Vagina (tissue), 2 donors: ENCODE measurements at regions not wholly inside any gene's neighbourhood (a gene's known extent, or its start where the extent isn't known, plus 50 kb on each side); places are given as distances from the start of the nearest gene placed in this dataset.

ENCODE experiments used
- DNase-seq, 2 donors: peaks; one replicate each; pipeline ENCODE4 v3.0.0-alpha.2; 2017; ENCODE audit errors: extremely low spot score in 2 of 2
- H3K27ac ChIP-seq: fragments of 200-600 bp; sonication (generic); one replicate; pipeline ENCODE4 v1.5.1; 2019
- H3K27me3 ChIP-seq: fragments of 200-600 bp; sonication (generic); one replicate; pipeline ENCODE4 v1.5.1; 2019
- H3K36me3 ChIP-seq, 2 donors: fragments of 200-600 bp; sonication (generic); one replicate each; pipeline ENCODE4 v1.5.1; 2017 to 2019
- H3K4me1 ChIP-seq: fragments of 200-600 bp; sonication (generic); one replicate; pipeline ENCODE4 v1.5.1; 2019
- H3K4me3 ChIP-seq, 2 donors: fragments of 200-600 bp; sonication (generic); 1 replicate in 1 of 2; 2 replicates in 1 of 2; pipeline ENCODE4 v1.5.1; 2016 to 2019
- H3K9me3 ChIP-seq: fragments of 200-600 bp; sonication (generic); one replicate; pipeline ENCODE4 v1.5.1; 2019
- CTCF ChIP-seq, 3 experiments: fragments of 450-650 bp in 2 of 3; fragments of 200-600 bp in 1 of 3; sonication (generic) in 1 of 3; IDR thresholded peaks; one replicate each; pipeline ENCODE4 v1.5.1; 2017 to 2019; ENCODE audit warnings: antibody characterized with exemption in 3 of 3, mild to moderate bottlenecking in 2 of 3, moderate library complexity in 2 of 3
- POLR2A ChIP-seq, 2 donors: fragments of 450-650 bp; IDR thresholded peaks; one replicate each; pipeline ENCODE4 v1.6.1; 2017; ENCODE audit warnings: antibody characterized with exemption in 2 of 2, mild to moderate bottlenecking in 2 of 2, moderate library complexity in 2 of 2
- POLR2AphosphoS5 ChIP-seq, 2 donors: sonication (generic); formaldehyde crosslinking; IDR thresholded peaks; one replicate each; pipeline ENCODE4 v1.9.0; 2017; ENCODE audit warnings: antibody characterized with exemption in 2 of 2, mild to moderate bottlenecking in 2 of 2, low read depth in 1 of 2; ENCODE audit not compliant: insufficient read depth in 1 of 2
- intact Hi-C: fragments of 100-400 bp; cut with DNase I; formaldehyde crosslinking; loops from one replicate; pipeline ENCODE4 v1.15.1; 2023

- Histone ChIP-seq H3K4me3 (no peak overlapping the region), H3K27ac (no peak overlapping the region), H3K36me3 (no peaks in the 10 kb centered on the region), H3K9me3 (no peaks in the 10 kb centered on the region), H3K4me1 (no peaks in the 10 kb centered on the region), H3K27me3 (no peaks in the 10 kb centered on the region)
- DNase-seq = no peak
- TF ChIP-seq POLR2A (IDR thresholded peaks at IDR 0.05) = no peak
- no peak for TF ChIP-seq CTCF (IDR thresholded peaks at IDR 0.05)
- TF ChIP-seq POLR2AphosphoS5 (IDR thresholded peaks at IDR 0.05; ENCODE audit: insufficient read depth in 1 of 2, low read depth in 1 of 2) = no peak
- intact Hi-C loops = no loop called here
These were observed 168.9 kb upstream of the HMCN1 start for GRCh38 chr1:185565302-185565701.

- H3K27ac ChIP-seq = no peak overlapping the region
- intact Hi-C loops = no loop called here
- H3K36me3 ChIP-seq = no peaks in the 10 kb centered on the region
- no peaks in the 10 kb centered on the region for H3K27me3 ChIP-seq
- no peak for TF ChIP-seq CTCF (IDR thresholded peaks at IDR 0.05)
- no peak for TF ChIP-seq POLR2AphosphoS5 (IDR thresholded peaks at IDR 0.05; ENCODE audit: insufficient read depth in 1 of 2, low read depth in 1 of 2)
- TF ChIP-seq POLR2A (IDR thresholded peaks at IDR 0.05) = no peak
- no peak overlapping the region for H3K4me3 ChIP-seq
- H3K9me3 ChIP-seq = no peaks in the 10 kb centered on the region
- DNase-seq = no peak
- H3K4me1 ChIP-seq = no peaks in the 10 kb centered on the region
These were observed 169.4 kb upstream of the HMCN1 start for GRCh38 chr1:185564816-185565215.

GRCh38 chr1:185562461-185563359, 171.5 kb upstream of the HMCN1 start:
- no peak for TF ChIP-seq POLR2A (IDR thresholded peaks at IDR 0.05)
- TF ChIP-seq CTCF (IDR thresholded peaks at IDR 0.05) = no peak
- TF ChIP-seq POLR2AphosphoS5 (IDR thresholded peaks at IDR 0.05; ENCODE audit: insufficient read depth in 1 of 2, low read depth in 1 of 2) = no peak
- Histone ChIP-seq H3K27me3 (no peaks in the 10 kb centered on the region), H3K27ac (no peak overlapping the region), H3K9me3 (no peaks in the 10 kb centered on the region), H3K4me1 (no peaks in the 10 kb centered on the region), H3K4me3 (no peak overlapping the region), H3K36me3 (no peaks in the 10 kb centered on the region)
- intact Hi-C loops = no loop called here
- no peak for DNase-seq

GRCh38 chr1:185561629-185562028, 172.6 kb upstream of the HMCN1 start:
- Histone ChIP-seq H3K9me3 (no peaks in the 10 kb centered on the region), H3K4me1 (no peaks in the 10 kb centered on the region), H3K27me3 (no peaks in the 10 kb centered on the region), H3K4me3 (no peak overlapping the region), H3K36me3 (no peaks in the 10 kb centered on the region), H3K27ac (no peak overlapping the region)
- no peak for DNase-seq
- TF ChIP-seq POLR2A (IDR thresholded peaks at IDR 0.05) = no peak
- TF ChIP-seq POLR2AphosphoS5 (IDR thresholded peaks at IDR 0.05; ENCODE audit: insufficient read depth in 1 of 2, low read depth in 1 of 2) = no peak
- no peak for TF ChIP-seq CTCF (IDR thresholded peaks at IDR 0.05)
- intact Hi-C loops = no loop called here

GRCh38 chr1:185560760-185561159, 173.4 kb upstream of the HMCN1 start:
- intact Hi-C loops = no loop called here
- H3K36me3 ChIP-seq = no peaks in the 10 kb centered on the region
- no peaks in the 10 kb centered on the region for H3K27me3 ChIP-seq
- no peak for TF ChIP-seq POLR2AphosphoS5 (IDR thresholded peaks at IDR 0.05; ENCODE audit: insufficient read depth in 1 of 2, low read depth in 1 of 2)
- TF ChIP-seq CTCF (IDR thresholded peaks at IDR 0.05) = no peak
- TF ChIP-seq POLR2A (IDR thresholded peaks at IDR 0.05) = no peak
- no peaks in the 10 kb centered on the region for H3K9me3 ChIP-seq
- no peaks in the 10 kb centered on the region for H3K4me1 ChIP-seq
- no peak for DNase-seq
- no peak overlapping the region for H3K4me3 ChIP-seq
- no peak overlapping the region for H3K27ac ChIP-seq
